HuH-7 (cell line): ENCODE measurements at regions not wholly inside any gene's neighbourhood (a gene's known extent, or its start where the extent isn't known, plus 50 kb on each side); places are given as distances from the start of the nearest gene placed in this dataset.
"Not testable (repeated sequence)": the region's sequence is repeated elsewhere in the genome, so short reads cannot be mapped to it uniquely, and the experiment has no call there.

Experiments used
- DNase-seq: peaks from one replicate; pipeline ENCODE4 v3.0.0; 2011; ENCODE audit warnings: low spot score

- DNase-seq, result no peak
Measured at GRCh38 chr2:105536175-105536574, 137.3 kb upstream of the FHL2 start.

- DNase-seq, result not testable (repeated sequence)
Measured at GRCh38 chr2:105529258-105529657, 130.4 kb upstream of the FHL2 start.

- no peak for DNase-seq
Measured at GRCh38 chr2:105526000-105526925, 127.4 kb upstream of the FHL2 start.

- DNase-seq, result no peak
Measured at GRCh38 chr2:105525201-105525600, 126.3 kb upstream of the FHL2 start.

- no peak for DNase-seq
Measured at GRCh38 chr2:105522645-105523044, 123.8 kb upstream of the FHL2 start.

- DNase-seq, result no peak
Measured at GRCh38 chr2:105521616-105522015, 122.8 kb upstream of the FHL2 start.

GRCh38 chr2:105521176-105521575 lies 122.3 kb upstream of the FHL2 start:
- DNase-seq, result no peak

GRCh38 chr2:105519516-105519915 lies 120.7 kb upstream of the FHL2 start:
- no peak for DNase-seq

- DNase-seq, result no peak
Measured at GRCh38 chr2:105518897-105519296, 120.0 kb upstream of the FHL2 start.

- no peak for DNase-seq
Measured at GRCh38 chr2:105517814-105518705, 119.2 kb upstream of the FHL2 start.

GRCh38 chr2:105515581-105516415 lies 116.9 kb upstream of the FHL2 start:
- DNase-seq, result no peak

GRCh38 chr2:105514576-105514975 lies 115.7 kb upstream of the FHL2 start:
- no peak for DNase-seq

GRCh38 chr2:105510761-105511528 lies 112.1 kb upstream of the FHL2 start:
- DNase-seq, result no peak

- DNase-seq, result no peak
Measured at GRCh38 chr2:105509269-105510086, 110.6 kb upstream of the FHL2 start.

- not testable (repeated sequence) for DNase-seq
Measured at GRCh38 chr2:105506860-105507259, 108.0 kb upstream of the FHL2 start.

GRCh38 chr2:105504459-105504858 lies 105.6 kb upstream of the FHL2 start:
- DNase-seq, result no peak

- no peak for DNase-seq
Measured at GRCh38 chr2:105502625-105503334, 103.9 kb upstream of the FHL2 start.

GRCh38 chr2:105498281-105498846 lies 99.5 kb upstream of the FHL2 start:
- no peak for DNase-seq

- no peak for DNase-seq
Measured at GRCh38 chr2:105497094-105497493, 98.2 kb upstream of the FHL2 start.
